ENCODE measurements at regions not wholly inside any gene's neighbourhood (a gene's known extent, or its start where the extent isn't known, plus 50 kb on each side); places are given as distances from the start of the nearest gene placed in this dataset.
A peak's percentile ranks its signal among the peaks of the same experiment; 100 is the strongest.
"Not testable (repeated sequence)": the region's sequence is repeated elsewhere in the genome, so short reads cannot be mapped to it uniquely, and the experiment has no call there.

DNA sequence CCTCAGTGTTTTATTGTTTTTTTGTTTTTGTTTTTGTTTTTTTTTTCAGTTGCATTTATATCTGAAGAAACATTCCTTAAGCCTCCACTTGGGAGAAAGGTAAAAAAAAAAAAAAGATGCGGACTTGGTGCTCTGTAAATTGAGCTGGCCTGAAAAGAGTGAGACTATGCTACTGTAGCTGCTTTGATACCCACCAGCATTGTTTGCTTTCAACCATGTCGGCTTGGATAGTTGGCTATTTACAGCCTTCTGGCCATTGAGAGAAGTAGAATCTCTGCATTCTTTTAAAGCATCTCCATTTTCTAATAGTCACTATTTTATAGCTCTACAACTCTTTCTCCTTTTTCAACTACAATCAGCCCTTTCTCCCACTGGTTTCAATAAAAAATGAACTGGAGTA, 149.6 kb downstream of the ZIC4 start:
- no peaks in the 10 kb centered on the region for H3K4me1 Mint-ChIP-seq
- no peak overlapping the region for H3K27ac Mint-ChIP-seq
- H3K4me3 Mint-ChIP-seq = no peak overlapping the region
- TF ChIP-seq, protein P1, sequence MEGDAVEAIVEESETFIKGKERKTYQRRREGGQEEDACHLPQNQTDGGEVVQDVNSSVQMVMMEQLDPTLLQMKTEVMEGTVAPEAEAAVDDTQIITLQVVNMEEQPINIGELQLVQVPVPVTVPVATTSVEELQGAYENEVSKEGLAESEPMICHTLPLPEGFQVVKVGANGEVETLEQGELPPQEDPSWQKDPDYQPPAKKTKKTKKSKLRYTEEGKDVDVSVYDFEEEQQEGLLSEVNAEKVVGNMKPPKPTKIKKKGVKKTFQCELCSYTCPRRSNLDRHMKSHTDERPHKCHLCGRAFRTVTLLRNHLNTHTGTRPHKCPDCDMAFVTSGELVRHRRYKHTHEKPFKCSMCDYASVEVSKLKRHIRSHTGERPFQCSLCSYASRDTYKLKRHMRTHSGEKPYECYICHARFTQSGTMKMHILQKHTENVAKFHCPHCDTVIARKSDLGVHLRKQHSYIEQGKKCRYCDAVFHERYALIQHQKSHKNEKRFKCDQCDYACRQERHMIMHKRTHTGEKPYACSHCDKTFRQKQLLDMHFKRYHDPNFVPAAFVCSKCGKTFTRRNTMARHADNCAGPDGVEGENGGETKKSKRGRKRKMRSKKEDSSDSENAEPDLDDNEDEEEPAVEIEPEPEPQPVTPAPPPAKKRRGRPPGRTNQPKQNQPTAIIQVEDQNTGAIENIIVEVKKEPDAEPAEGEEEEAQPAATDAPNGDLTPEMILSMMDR (IDR thresholded peaks at IDR 0.05; ENCODE audit: unreplicated experiment in 3 of 3) = no peak
- no peaks in the 10 kb centered on the region for H3K9me3 Mint-ChIP-seq
- H3K36me3 Mint-ChIP-seq (ENCODE audit: low read depth) = no peaks in the 10 kb centered on the region
- no peaks in the 10 kb centered on the region for H3K27me3 Mint-ChIP-seq (ENCODE audit: low read depth)

DNA sequence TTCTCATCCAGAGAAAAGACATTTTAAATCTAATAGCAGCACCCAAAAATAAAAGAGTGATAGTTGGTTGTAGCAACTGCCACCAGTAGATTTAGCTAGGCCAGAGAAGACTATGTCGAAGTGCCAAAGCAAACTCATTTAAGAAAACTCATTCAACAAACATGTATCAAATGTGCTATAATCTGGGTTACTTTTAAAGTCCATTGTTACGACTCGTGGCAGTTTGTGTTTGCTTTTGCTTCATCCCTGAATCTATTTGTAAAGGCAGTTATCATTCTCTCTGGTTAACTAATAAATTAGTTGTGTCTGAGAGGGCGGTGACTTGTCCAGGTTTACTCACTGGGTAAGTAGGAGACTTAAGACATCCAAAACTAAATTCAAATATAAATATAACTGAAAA, 159.4 kb downstream of the ZIC4 start:
- no peaks in the 10 kb centered on the region for H3K4me1 Mint-ChIP-seq
- no peak overlapping the region for H3K4me3 Mint-ChIP-seq
- H3K9me3 Mint-ChIP-seq = peaks cover 3% of the 10 kb centered on the region
- H3K27me3 Mint-ChIP-seq (ENCODE audit: low read depth) = peaks cover 6% of the 10 kb centered on the region
- no peaks in the 10 kb centered on the region for H3K36me3 Mint-ChIP-seq (ENCODE audit: low read depth)
- TF ChIP-seq, protein P1 (IDR thresholded peaks at IDR 0.05; ENCODE audit: unreplicated experiment in 3 of 3) = no peak
- no peak overlapping the region for H3K27ac Mint-ChIP-seq

DNA sequence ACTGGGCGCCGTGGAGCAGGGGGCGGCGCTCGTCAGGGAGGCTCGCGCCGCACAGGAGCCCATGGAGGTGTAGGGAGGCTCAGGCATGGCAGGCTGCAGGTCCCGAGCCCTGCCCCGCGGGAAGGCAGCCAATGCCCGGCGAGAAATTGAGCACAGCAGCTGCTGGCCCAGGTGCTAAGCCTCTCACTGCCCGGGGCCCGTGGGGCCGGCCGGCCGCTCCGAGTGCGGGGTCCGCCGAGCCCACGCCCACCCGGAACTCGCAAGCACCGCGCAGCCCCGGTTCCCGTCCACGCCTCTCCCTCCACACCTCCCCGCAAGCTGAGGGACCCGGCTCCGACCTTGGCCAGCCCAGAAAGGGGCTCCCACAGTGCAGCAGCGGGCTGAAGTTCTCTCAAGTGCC, 160.7 kb downstream of the ZIC4 start:
- H3K27ac Mint-ChIP-seq; H3K27me3 Mint-ChIP-seq (ENCODE audit: low read depth); H3K36me3 Mint-ChIP-seq (ENCODE audit: low read depth); H3K4me3 Mint-ChIP-seq; H3K4me1 Mint-ChIP-seq; H3K9me3 Mint-ChIP-seq: not testable (repeated sequence)

DNA sequence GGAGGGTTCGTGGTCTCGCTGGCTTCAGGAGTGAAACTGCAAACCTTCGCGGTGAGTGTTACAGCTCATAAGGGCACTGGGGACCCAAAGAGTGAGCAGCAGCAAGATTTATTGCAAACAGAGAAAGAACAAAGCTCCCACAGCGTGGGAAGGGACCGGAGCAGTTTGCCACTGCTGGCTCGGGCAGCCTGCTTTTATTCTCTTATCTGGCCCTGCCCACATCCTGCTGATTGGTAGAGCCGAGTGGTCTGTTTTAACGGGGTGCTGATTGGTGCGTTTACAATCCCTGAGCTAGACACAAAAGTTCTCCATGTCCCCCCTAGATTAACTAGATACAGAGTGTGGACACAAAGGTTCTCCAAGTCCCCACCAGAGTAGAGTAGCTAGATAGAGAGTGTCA, 161.3 kb downstream of the ZIC4 start:
- H3K4me3 Mint-ChIP-seq = peak overlapping the region in 2 of 3 experiments; percentile 39 to 67
- H3K27me3 Mint-ChIP-seq (ENCODE audit: low read depth); H3K27ac Mint-ChIP-seq; H3K36me3 Mint-ChIP-seq (ENCODE audit: low read depth); H3K9me3 Mint-ChIP-seq; H3K4me1 Mint-ChIP-seq: not testable (repeated sequence)

DNA sequence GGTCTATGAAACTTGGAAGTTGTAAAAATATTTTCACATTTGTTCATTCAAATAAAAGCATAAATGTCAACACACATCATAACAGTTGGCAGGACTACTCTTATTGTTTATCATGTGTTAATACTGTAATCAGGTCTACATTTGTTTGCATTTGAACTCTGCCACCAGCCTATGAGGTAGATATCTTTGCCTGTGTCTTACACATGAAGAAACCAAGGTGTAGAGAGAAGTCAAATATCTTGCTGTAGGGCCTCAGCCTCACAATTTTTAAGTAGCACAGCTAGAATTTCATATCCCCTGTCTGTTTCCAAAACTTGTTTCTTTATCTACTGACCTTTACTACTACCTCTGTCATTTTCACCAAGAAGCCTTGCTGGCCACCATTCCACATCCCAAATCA, 161.9 kb downstream of the ZIC4 start:
- Mint-ChIP-seq H3K27ac (no peak overlapping the region), H3K36me3 (ENCODE audit: low read depth) (no peaks in the 10 kb centered on the region), H3K4me1 (peaks cover 5% of the 10 kb centered on the region)

DNA sequence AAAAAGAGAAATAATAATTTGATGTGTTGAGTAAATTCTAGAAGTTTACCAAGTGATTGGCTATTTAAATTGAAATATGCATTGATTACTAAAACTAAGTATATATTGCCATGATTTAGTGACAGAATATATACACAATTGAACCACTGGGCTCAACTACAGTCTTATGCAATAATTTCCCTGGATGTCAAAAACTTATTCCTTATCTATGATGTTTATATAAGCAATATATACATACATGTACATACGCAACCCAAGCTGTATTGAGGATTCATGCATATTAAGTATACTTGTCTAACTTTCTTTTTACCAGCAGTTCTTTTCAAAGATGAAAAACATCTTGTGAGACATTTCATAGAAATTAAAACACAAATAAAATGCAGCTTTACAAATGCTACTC, 165.8 kb downstream of the ZIC4 start:
- Mint-ChIP-seq H3K36me3 (ENCODE audit: low read depth) (no peaks in the 10 kb centered on the region), H3K4me1 (peaks cover 5% of the 10 kb centered on the region), H3K27ac (no peak overlapping the region), H3K4me3 (no peak overlapping the region), H3K27me3 (ENCODE audit: low read depth) (peaks cover 6% of the 10 kb centered on the region), H3K9me3 (no peaks in the 10 kb centered on the region)
- TF ChIP-seq, protein P1 (IDR thresholded peaks at IDR 0.05; ENCODE audit: unreplicated experiment in 3 of 3) = no peak

More for the DNA sequence above, 161.9 kb downstream of the ZIC4 start:
- H3K4me3 Mint-ChIP-seq = peak overlapping the region; percentile 4 to 67 (median 39)
- peaks cover 3% of the 10 kb centered on the region for H3K9me3 Mint-ChIP-seq
- H3K27me3 Mint-ChIP-seq (ENCODE audit: low read depth) = peaks cover 6% of the 10 kb centered on the region
- TF ChIP-seq, protein P1 (IDR thresholded peaks at IDR 0.05; ENCODE audit: unreplicated experiment in 3 of 3) = no peak

DNA sequence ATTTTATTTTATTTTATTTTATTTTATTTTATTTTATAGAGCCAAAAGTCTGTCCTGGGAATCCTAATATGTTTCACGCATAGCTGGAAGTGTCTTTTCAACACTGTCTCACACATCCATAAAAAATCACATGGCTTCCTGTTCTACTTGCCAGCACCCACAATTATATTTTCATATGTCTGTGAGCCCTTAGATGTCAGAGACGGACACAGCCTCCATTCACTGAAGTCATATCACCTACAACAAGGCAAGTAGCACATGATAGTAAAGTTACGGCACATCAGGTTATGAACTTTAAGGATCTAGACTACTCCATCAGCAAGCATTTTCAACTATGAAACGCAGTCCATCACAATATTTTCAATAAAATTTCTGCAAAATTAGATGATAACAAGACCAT, 168.4 kb downstream of the ZIC4 start:
- Mint-ChIP-seq H3K4me1 (peaks cover 5% of the 10 kb centered on the region), H3K27ac (no peak overlapping the region), H3K27me3 (ENCODE audit: low read depth) (no peaks in the 10 kb centered on the region), H3K4me3 (no peak overlapping the region), H3K36me3 (ENCODE audit: low read depth) (no peaks in the 10 kb centered on the region), H3K9me3 (no peaks in the 10 kb centered on the region)
- TF ChIP-seq, protein P1 (IDR thresholded peaks at IDR 0.05; ENCODE audit: unreplicated experiment in 3 of 3) = no peak

DNA sequence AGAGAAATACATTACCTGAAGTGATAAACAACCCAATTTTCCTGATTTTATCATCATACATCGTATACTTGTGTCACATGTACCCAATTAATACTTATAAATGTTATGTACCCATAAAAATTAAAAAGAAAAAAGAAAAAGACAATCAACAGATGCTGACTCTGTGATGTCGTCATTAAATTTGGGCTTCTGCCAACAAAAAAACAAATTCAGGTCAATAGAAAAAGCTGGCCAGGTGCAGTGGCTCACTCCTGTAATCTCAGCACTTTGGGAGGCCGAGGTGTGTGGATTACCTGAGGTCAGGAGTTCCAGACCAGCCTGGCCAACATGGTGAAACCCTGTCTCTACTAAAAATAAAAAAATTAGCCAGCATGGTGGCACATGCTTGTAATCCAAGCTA, 174.4 kb downstream of the ZIC4 start:
- not testable (repeated sequence) for H3K36me3 Mint-ChIP-seq (ENCODE audit: low read depth); H3K9me3 Mint-ChIP-seq; H3K4me1 Mint-ChIP-seq; H3K27ac Mint-ChIP-seq; H3K27me3 Mint-ChIP-seq (ENCODE audit: low read depth); H3K4me3 Mint-ChIP-seq
